Heart right ventricle (tissue), 16 donors: ENCODE measurements at regions not wholly inside any gene's neighbourhood (a gene's known extent, or its start where the extent isn't known, plus 50 kb on each side); places are given as distances from the start of the nearest gene placed in this dataset.

ENCODE experiments used
- ATAC-seq, 8 donors: fragments of 200-7000 bp; cut with Tn5 transposase; one replicate each; pipeline ENCODE4 v1.9.1; 2020; ENCODE audit warnings: mild to moderate bottlenecking in 8 of 8, moderate library complexity in 8 of 8, moderate number of reproducible peaks in 1 of 8
- DNase-seq, 2 donors: peaks; one replicate each; pipeline ENCODE4 v3.0.0-alpha.2; 2020
- H3K27ac ChIP-seq, 10 donors: fragments of 200-600 bp; sonication (generic) in 2 of 10; one replicate each; pipeline versions ENCODE4 v1.5.0 to v1.8.0; 2020 to 2022; ENCODE audit warnings: mild to moderate bottlenecking in 3 of 10
- H3K27me3 ChIP-seq, 7 donors: fragments of 200-600 bp; one replicate each; pipeline ENCODE4 v1.8.0; 2021 to 2022; ENCODE audit warnings: mild to moderate bottlenecking in 2 of 7
- H3K36me3 ChIP-seq, 9 donors: fragments of 200-600 bp; sonication (generic) in 1 of 9; one replicate each; pipeline versions ENCODE4 v1.5.0 to v1.8.0; 2020 to 2022; ENCODE audit warnings: mild to moderate bottlenecking in 2 of 9
- H3K4me1 ChIP-seq, 9 donors: fragments of 200-600 bp; sonication (generic) in 1 of 9; one replicate each; pipeline versions ENCODE4 v1.5.0 to v1.8.0; 2020 to 2022; ENCODE audit warnings: mild to moderate bottlenecking in 4 of 9
- H3K4me3 ChIP-seq, 10 donors: fragments of 200-600 bp; sonication (generic) in 2 of 10; one replicate each; pipeline versions ENCODE4 v1.5.0 to v1.8.0; 2020 to 2022; ENCODE audit warnings: mild to moderate bottlenecking in 7 of 10, moderate library complexity in 2 of 10
- H3K9me3 ChIP-seq, 11 donors: fragments of 200-600 bp in 10 of 11; sonication (generic) in 2 of 11; one replicate each; pipeline versions ENCODE4 v1.5.0 to v1.8.0; 2013 to 2022; ENCODE audit warnings: mild to moderate bottlenecking in 2 of 11, control low read depth in 1 of 11, moderate library complexity in 1 of 11
- CTCF ChIP-seq, 9 donors: fragments of 200-600 bp; sonication (generic) in 2 of 9; IDR thresholded peaks; one replicate each; pipeline versions ENCODE4 v1.5.0 to v1.8.0; 2021 to 2022; ENCODE audit warnings: antibody characterized with exemption in 9 of 9, mild to moderate bottlenecking in 5 of 9, moderate library complexity in 1 of 9
- WGBS, 2 donors: extraction: QIAGEN DNeasy Blood & Tissue Kit; methylation state at CpG; one replicate each; pipeline ENCODE4 v1.1.7; 2013; ENCODE audit warnings: inconsistent platforms in 1 of 2; 5-methylcytosine and 5-hydroxymethylcytosine counted together
- intact Hi-C, 10 donors: fragments of 100-400 bp; cut with DNase I; formaldehyde crosslinking; loops; one replicate each; pipeline versions ENCODE4 v1.11.1 to v1.14.2; 2022
- donor health status: Arrhythmogenic right ventricular cardiomyopathy.
- donor health status: ischemic (EF 13 %, LVEDD 7.1; RV severe dilation, severe dysfunction).
- donor health status: healthy with polysubstance abuse.
- donor health status: DM: no; HTN: yes; CAD: no.
- donor health status: DM: no; HTN: no; CAD: no.
- donor health status: ischemic (EF 25% LVEDD 6.9; RV normal size, moderate dysfunction).
- donor health status: ischemic (EF 25% LVEDD 5.7; RV mildly dilated, moderate dysfunction).
- donor health status: healthy.
- donor health status: DM: yes; HTN: yes; CAD: no.
- donor health status: Ischemic cardiomyopathy.
- donor health status: ischemic (EF 35%, LVEDD 5.7; RV mildly dilated, moderate dysfunction).
- donor health status: nonischemic (EF 11% LVEDD 7.7; RV severe dilation, severe dysfunction).
- donor health status: DM: yes; HTN: yes; CAD: no.
- donor health status: PGD.
- donor health status: ischemic (EF 29% LVEDD 5.4; RV normal size, mild dysfunction).
- donor health status: nonischemic (EF 23%, LVEDD 6.1; RV moderate dilation, normal function).

GRCh38 chr2:12879649-12880048, 162.9 kb downstream of the TRIB2 start:
- ATAC-seq, result no peak
- no peaks in the 10 kb centered on the region for H3K9me3 ChIP-seq
- no peaks in the 10 kb centered on the region for H3K36me3 ChIP-seq
- no peaks in the 10 kb centered on the region for H3K27me3 ChIP-seq
- no peak overlapping the region for H3K27ac ChIP-seq
- no peak for TF ChIP-seq CTCF (IDR thresholded peaks at IDR 0.05)
- no peak for DNase-seq
- no peak overlapping the region for H3K4me3 ChIP-seq
- WGBS, 2 donors, result 82 to 85% methylated on average over 1 of the region's 1 CpG
- peaks cover 5 to 16% (median 11%) of the 10 kb centered on the region in 9 donors for H3K4me1 ChIP-seq
- intact Hi-C loops, result loop anchor here in 1 of 10 donors (5.0 kb wide), 1 partner anchor 57 kb away; no protein-coding TSS in a partner anchor

- H3K27me3 ChIP-seq, result no peaks in the 10 kb centered on the region
- WGBS, 2 donors, result 94% methylated on average over 7 of the region's 7 CpGs
- H3K4me1 ChIP-seq, result peaks cover 11 to 30% (median 23%) of the 10 kb centered on the region in 9 donors
- H3K36me3 ChIP-seq, result no peaks in the 10 kb centered on the region
- no peaks in the 10 kb centered on the region for H3K9me3 ChIP-seq
- ATAC-seq, result no peak
- no peak overlapping the region for H3K27ac ChIP-seq
- no peak overlapping the region for H3K4me3 ChIP-seq
- no peak for DNase-seq
- intact Hi-C loops, result loop anchor here in 1 of 10 donors (5.0 kb wide), 1 partner anchor 60 kb away; no protein-coding TSS in a partner anchor
- TF ChIP-seq CTCF (IDR thresholded peaks at IDR 0.05), result peak in 1 of 9 donors; percentile 9
These were observed 165.2 kb downstream of the TRIB2 start for GRCh38 chr2:12881952-12882351.

- H3K27me3 ChIP-seq, result no peaks in the 10 kb centered on the region
- no peaks in the 10 kb centered on the region for H3K36me3 ChIP-seq
- H3K4me3 ChIP-seq, result no peak overlapping the region
- H3K9me3 ChIP-seq, result no peaks in the 10 kb centered on the region
- DNase-seq (no peak), ATAC-seq (no peak)
- H3K4me1 ChIP-seq, result peaks cover 11 to 30% (median 23%) of the 10 kb centered on the region in 9 donors
- intact Hi-C loops, result loop anchor here in 1 of 10 donors (5.0 kb wide), 1 partner anchor 60 kb away; no protein-coding TSS in a partner anchor
- no peak overlapping the region for H3K27ac ChIP-seq
- 46 to 55% methylated on average over 2 of the region's 2 CpGs for WGBS, 2 donors
- no peak for TF ChIP-seq CTCF (IDR thresholded peaks at IDR 0.05)
These were observed 165.7 kb downstream of the TRIB2 start for GRCh38 chr2:12882393-12882792.

GRCh38 chr2:12883906-12884305, 167.2 kb downstream of the TRIB2 start:
- H3K27ac ChIP-seq, result peak overlapping the region in 8 of 10 donors; percentile 30 to 76 (median 54)
- H3K4me3 ChIP-seq, result no peak overlapping the region
- intact Hi-C loops, result loop anchor here in 2 of 10 donors (1.0 to 5.0 kb wide), 2 partner anchors 62 to 76 kb away; no protein-coding TSS in a partner anchor
- DNase-seq (no peak), ATAC-seq (peak in 2 of 8 donors; percentile 41 to 45)
- H3K4me1 ChIP-seq, result peaks cover 11 to 30% (median 23%) of the 10 kb centered on the region in 9 donors
- WGBS, 2 donors, result 61 to 64% methylated on average over 2 of the region's 2 CpGs
- H3K36me3 ChIP-seq, result no peaks in the 10 kb centered on the region
- no peaks in the 10 kb centered on the region for H3K9me3 ChIP-seq
- no peaks in the 10 kb centered on the region for H3K27me3 ChIP-seq
- TF ChIP-seq CTCF (IDR thresholded peaks at IDR 0.05), result no peak
